GM23338 (cell line): ENCODE measurements at regions not wholly inside any gene's neighbourhood (a gene's known extent, or its start where the extent isn't known, plus 50 kb on each side); places are given as distances from the start of the nearest gene placed in this dataset.
A peak's percentile ranks its signal among the peaks of the same experiment; 100 is the strongest.

Experiments used
- ATAC-seq: fragments of 200-7000 bp; cut with Tn5 transposase; 3 replicates; pipeline ENCODE4 v1.9.1; 2020
- DNase-seq: peaks from one replicate; pipeline ENCODE4 v3.0.0-alpha.2; 2015; ENCODE audit warnings: low spot score
- H2AFZ ChIP-seq: fragments of 200-600 bp; sonication (generic); 2 replicates; pipeline ENCODE4 v1.8.0; 2016; ENCODE audit warnings: antibody characterized with exemption, mild to moderate bottlenecking, moderate library complexity
- H3F3A ChIP-seq: fragments of 200-600 bp; sonication (generic); replicated peaks from 2 replicates; pipeline ENCODE4 v1.8.0; 2017; ENCODE audit warnings: antibody characterized with exemption, mixed run types, low read depth
- H3K27ac ChIP-seq: fragments of 200-600 bp; sonication (generic); 2 replicates; pipeline ENCODE4 v1.6.1; 2016; ENCODE audit warnings: low read depth
- H3K27me3 ChIP-seq: fragments of 200-600 bp; sonication (generic); 2 replicates; pipeline ENCODE4 v1.8.0; 2016; ENCODE audit warnings: mild to moderate bottlenecking, mixed run types, moderate library complexity; ENCODE audit not compliant: insufficient read depth
- H3K36me3 ChIP-seq: fragments of 200-600 bp; sonication (generic); 2 replicates; pipeline ENCODE4 v1.8.0; 2016; ENCODE audit warnings: mild to moderate bottlenecking; ENCODE audit not compliant: insufficient read depth
- H3K4me1 ChIP-seq: fragments of 200-600 bp; sonication (generic); 2 replicates; pipeline ENCODE4 v1.8.0; 2016; ENCODE audit warnings: mild to moderate bottlenecking, moderate library complexity; ENCODE audit not compliant: insufficient read depth
- H3K4me2 ChIP-seq: fragments of 200-600 bp; sonication (generic); 2 replicates; pipeline ENCODE4 v1.7.1; 2017; ENCODE audit warnings: mixed run types
- H3K4me3 ChIP-seq: fragments of 200-600 bp; sonication (generic); 2 replicates; pipeline ENCODE4 v1.6.1; 2016; ENCODE audit warnings: mixed run types
- H3K79me2 ChIP-seq: fragments of 200-600 bp; sonication (generic); replicated peaks from 2 replicates; pipeline ENCODE4 v1.8.0; 2017; ENCODE audit warnings: mild to moderate bottlenecking; ENCODE audit not compliant: insufficient read depth
- H3K9me2 ChIP-seq: fragments of 200-600 bp; sonication (generic); 2 replicates; pipeline ENCODE4 v1.8.0; 2017; ENCODE audit not compliant: insufficient read depth
- H4K20me1 ChIP-seq: fragments of 200-600 bp; sonication (generic); replicated peaks from 2 replicates; pipeline ENCODE4 v1.8.0; 2017; ENCODE audit warnings: mild to moderate bottlenecking; ENCODE audit not compliant: insufficient read depth
- H3K27ac Mint-ChIP-seq: 2 replicates; pipeline ENCODE4 v1.8.0; 2020; ENCODE audit warnings: inconsistent platforms, mild to moderate bottlenecking, moderate library complexity, mixed read lengths
- H3K27me3 Mint-ChIP-seq: 3 replicates; pipeline ENCODE4 v1.8.0; 2022; ENCODE audit warnings: low read depth, mild to moderate bottlenecking, moderate library complexity, mixed read lengths, inconsistent platforms; ENCODE audit not compliant: insufficient read depth, poor library complexity
- H3K36me3 Mint-ChIP-seq: 3 replicates; pipeline ENCODE4 v1.8.0; 2021; ENCODE audit warnings: low read depth, mild to moderate bottlenecking, inconsistent platforms, moderate library complexity, mixed read lengths
- H3K4me1 Mint-ChIP-seq: 3 replicates; pipeline ENCODE4 v1.8.0; 2020; ENCODE audit warnings: mild to moderate bottlenecking, inconsistent platforms, mixed read lengths
- H3K4me3 Mint-ChIP-seq: 3 replicates; pipeline ENCODE4 v1.8.0; 2021; ENCODE audit warnings: moderate library complexity, mild to moderate bottlenecking, inconsistent platforms, mixed read lengths
- H3K9me3 Mint-ChIP-seq: 3 replicates; pipeline ENCODE4 v1.8.0; 2020; ENCODE audit warnings: moderate library complexity, mild to moderate bottlenecking, inconsistent platforms, mixed read lengths
- EZH2 ChIP-seq: fragments of 200-600 bp; sonication (generic); IDR thresholded peaks from one replicate; pipeline ENCODE4 v1.8.0; 2017; ENCODE audit warnings: antibody characterized with exemption, mild to moderate bottlenecking, low read depth; ENCODE audit not compliant: unreplicated experiment
- EZH2phosphoT487 ChIP-seq: fragments of 200-600 bp; sonication (generic); IDR thresholded peaks from one replicate; pipeline ENCODE4 v1.8.1; 2018; ENCODE audit warnings: antibody characterized with exemption; ENCODE audit not compliant: unreplicated experiment
- JUNB ChIP-seq: IDR thresholded peaks from one replicate; pipeline ENCODE4 v1.6.1; 2016; ENCODE audit warnings: antibody characterized with exemption; ENCODE audit not compliant: unreplicated experiment
- POLR2AphosphoS5 ChIP-seq: IDR thresholded peaks from 2 replicates; pipeline ENCODE4 v1.6.1; 2016; ENCODE audit warnings: antibody characterized with exemption, low read depth
- ZNF114 ChIP-seq: fragments of 250-450 bp; sonication (Bioruptor Pico); IDR thresholded peaks from 2 replicates; pipeline ENCODE4 v1.5.0; 2020; ENCODE audit warnings: mild to moderate bottlenecking, moderate library complexity
- TF ChIP-seq, protein P1 (sequence below): fragments of 250-450 bp; sonication (Bioruptor Pico); IDR thresholded peaks from 2 replicates; pipeline ENCODE4 v1.5.0; 2020; ENCODE audit warnings: mild to moderate bottlenecking, moderate library complexity
- TF ChIP-seq, protein P2 (sequence below): IDR thresholded peaks from 2 replicates; pipeline ENCODE4 v1.6.1; 2016; ENCODE audit warnings: antibody characterized with exemption

DNA sequence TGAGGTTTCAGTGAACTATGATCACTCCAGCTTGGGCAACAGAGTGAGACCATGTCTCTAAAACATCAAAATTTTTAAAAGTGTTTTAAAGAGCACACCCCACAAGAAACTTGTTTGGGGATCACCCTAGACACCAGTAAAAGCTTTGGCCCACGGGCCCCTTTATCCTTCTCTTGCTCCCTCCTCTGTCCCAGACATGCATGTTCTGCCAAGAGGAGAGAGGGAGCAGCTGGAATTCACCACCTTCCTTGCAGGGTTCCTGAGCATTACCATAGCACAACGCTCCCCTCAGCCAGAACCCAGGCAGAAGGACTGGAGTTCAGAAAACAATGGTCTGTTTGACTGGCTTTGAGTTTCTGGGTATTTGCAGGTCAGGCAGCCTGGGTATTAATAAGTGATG, 214.3 kb upstream of the CDH5 start (continued):
- TF ChIP-seq, protein P1, sequence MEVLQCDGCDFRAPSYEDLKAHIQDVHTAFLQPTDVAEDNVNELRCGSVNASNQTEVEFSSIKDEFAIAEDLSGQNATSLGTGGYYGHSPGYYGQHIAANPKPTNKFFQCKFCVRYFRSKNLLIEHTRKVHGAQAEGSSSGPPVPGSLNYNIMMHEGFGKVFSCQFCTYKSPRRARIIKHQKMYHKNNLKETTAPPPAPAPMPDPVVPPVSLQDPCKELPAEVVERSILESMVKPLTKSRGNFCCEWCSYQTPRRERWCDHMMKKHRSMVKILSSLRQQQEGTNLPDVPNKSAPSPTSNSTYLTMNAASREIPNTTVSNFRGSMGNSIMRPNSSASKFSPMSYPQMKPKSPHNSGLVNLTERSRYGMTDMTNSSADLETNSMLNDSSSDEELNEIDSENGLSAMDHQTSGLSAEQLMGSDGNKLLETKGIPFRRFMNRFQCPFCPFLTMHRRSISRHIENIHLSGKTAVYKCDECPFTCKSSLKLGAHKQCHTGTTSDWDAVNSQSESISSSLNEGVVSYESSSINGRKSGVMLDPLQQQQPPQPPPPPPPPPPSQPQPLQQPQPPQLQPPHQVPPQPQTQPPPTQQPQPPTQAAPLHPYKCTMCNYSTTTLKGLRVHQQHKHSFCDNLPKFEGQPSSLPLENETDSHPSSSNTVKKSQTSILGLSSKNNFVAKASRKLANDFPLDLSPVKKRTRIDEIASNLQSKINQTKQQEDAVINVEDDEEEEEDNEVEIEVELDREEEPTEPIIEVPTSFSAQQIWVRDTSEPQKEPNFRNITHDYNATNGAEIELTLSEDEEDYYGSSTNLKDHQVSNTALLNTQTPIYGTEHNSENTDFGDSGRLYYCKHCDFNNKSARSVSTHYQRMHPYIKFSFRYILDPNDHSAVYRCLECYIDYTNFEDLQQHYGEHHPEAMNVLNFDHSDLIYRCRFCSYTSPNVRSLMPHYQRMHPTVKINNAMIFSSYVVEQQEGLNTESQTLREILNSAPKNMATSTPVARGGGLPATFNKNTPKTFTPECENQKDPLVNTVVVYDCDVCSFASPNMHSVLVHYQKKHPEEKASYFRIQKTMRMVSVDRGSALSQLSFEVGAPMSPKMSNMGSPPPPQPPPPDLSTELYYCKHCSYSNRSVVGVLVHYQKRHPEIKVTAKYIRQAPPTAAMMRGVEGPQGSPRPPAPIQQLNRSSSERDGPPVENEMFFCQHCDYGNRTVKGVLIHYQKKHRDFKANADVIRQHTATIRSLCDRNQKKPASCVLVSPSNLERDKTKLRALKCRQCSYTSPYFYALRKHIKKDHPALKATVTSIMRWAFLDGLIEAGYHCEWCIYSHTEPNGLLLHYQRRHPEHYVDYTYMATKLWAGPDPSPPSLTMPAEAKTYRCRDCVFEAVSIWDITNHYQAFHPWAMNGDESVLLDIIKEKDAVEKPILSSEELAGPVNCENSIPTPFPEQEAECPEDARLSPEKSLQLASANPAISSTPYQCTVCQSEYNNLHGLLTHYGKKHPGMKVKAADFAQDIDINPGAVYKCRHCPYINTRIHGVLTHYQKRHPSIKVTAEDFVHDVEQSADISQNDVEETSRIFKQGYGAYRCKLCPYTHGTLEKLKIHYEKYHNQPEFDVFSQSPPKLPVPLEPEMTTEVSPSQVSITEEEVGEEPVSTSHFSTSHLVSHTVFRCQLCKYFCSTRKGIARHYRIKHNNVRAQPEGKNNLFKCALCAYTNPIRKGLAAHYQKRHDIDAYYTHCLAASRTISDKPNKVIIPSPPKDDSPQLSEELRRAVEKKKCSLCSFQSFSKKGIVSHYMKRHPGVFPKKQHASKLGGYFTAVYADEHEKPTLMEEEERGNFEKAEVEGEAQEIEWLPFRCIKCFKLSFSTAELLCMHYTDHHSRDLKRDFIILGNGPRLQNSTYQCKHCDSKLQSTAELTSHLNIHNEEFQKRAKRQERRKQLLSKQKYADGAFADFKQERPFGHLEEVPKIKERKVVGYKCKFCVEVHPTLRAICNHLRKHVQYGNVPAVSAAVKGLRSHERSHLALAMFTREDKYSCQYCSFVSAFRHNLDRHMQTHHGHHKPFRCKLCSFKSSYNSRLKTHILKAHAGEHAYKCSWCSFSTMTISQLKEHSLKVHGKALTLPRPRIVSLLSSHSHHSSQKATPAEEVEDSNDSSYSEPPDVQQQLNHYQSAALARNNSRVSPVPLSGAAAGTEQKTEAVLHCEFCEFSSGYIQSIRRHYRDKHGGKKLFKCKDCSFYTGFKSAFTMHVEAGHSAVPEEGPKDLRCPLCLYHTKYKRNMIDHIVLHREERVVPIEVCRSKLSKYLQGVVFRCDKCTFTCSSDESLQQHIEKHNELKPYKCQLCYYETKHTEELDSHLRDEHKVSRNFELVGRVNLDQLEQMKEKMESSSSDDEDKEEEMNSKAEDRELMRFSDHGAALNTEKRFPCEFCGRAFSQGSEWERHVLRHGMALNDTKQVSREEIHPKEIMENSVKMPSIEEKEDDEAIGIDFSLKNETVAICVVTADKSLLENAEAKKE, result no peak
- TF ChIP-seq EZH2phosphoT487 (no peak), ZNF114 (no peak), EZH2 (no peak), JUNB (no peak)
- TF ChIP-seq, protein P2, sequence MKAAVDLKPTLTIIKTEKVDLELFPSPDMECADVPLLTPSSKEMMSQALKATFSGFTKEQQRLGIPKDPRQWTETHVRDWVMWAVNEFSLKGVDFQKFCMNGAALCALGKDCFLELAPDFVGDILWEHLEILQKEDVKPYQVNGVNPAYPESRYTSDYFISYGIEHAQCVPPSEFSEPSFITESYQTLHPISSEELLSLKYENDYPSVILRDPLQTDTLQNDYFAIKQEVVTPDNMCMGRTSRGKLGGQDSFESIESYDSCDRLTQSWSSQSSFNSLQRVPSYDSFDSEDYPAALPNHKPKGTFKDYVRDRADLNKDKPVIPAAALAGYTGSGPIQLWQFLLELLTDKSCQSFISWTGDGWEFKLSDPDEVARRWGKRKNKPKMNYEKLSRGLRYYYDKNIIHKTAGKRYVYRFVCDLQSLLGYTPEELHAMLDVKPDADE, result no peak

DNA sequence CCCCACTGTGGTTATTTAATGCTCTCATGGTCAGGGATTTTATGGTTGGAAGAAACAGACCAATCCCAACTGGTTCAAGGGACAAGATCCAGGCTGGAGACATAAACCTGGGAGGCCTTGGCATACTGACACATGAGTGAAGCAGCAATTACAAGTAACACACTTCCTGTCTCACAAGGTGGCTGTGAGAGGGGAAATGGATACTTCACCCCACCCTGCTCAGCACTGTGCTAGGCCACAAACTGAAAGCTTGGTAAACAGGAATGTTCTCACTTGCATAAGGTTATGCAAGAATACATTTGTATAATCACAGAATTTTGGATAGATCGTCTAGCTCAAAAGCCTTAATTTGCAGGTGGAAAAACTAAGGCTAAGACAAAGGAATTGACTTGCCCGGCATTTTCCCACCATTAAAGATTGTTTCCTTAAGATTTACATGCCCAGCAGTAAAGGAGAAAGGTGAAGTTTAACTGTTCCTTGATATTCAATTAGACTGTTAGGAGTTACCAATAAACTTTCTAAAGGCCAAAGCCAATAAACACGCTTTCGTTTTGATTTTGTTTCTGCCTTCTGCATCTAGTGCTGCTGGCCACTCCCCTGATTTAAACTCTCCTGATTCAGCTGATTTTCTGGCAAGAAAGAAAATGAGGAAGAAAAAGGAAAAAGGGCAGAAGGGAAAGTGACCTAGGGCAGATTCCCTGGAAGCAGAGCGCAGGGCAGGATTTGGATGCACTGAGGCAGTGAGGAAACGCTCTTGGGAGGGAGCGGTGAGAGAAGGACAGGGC, 215.6 kb upstream of the CDH5 start:
- no peaks in the 10 kb centered on the region for H3F3A ChIP-seq
- Mint-ChIP-seq H3K36me3 (no peaks in the 10 kb centered on the region), H3K27me3 (peaks cover 8% of the 10 kb centered on the region), H3K4me1 (peaks cover 7% of the 10 kb centered on the region; the same call in 2 of the 3 replicates), H3K4me3 (no peak overlapping the region), H3K27ac (no peak overlapping the region), H3K9me3 (no peaks in the 10 kb centered on the region)
- TF ChIP-seq EZH2 (no peak), POLR2AphosphoS5 (no peak)
- ATAC-seq (no peak), DNase-seq (no peak)
- no peak overlapping the region for H3K27ac ChIP-seq
- no peak overlapping the region for H3K4me3 ChIP-seq
- peaks cover 10% of the 10 kb centered on the region for H3K4me1 ChIP-seq
- H3K27me3 ChIP-seq, result no peaks in the 10 kb centered on the region
- H2AFZ ChIP-seq, result peak overlapping the region; percentile 1
- no peaks in the 10 kb centered on the region for H3K79me2 ChIP-seq
- no peaks in the 10 kb centered on the region for H3K36me3 ChIP-seq
- no peak overlapping the region for H3K4me2 ChIP-seq
- 0 out of 2 replicates have a peak, but pooled peaks cover 3% of the 10 kb centered on the region for H3K9me2 ChIP-seq
- no peaks in the 10 kb centered on the region for H4K20me1 ChIP-seq
